MG63 (cell line): ENCODE measurements at regions not wholly inside any gene's neighbourhood (a gene's known extent, or its start where the extent isn't known, plus 50 kb on each side); places are given as distances from the start of the nearest gene placed in this dataset.

ENCODE experiments used
- DNase-seq: peaks from one replicate; pipeline ENCODE4 v3.0.0-alpha.2; 2020
- H3K27me3 ChIP-seq: fragments of 250-450 bp; sonication (Bioruptor Pico); 2 replicates; pipeline ENCODE4 v1.5.1; 2020; ENCODE audit warnings: mild to moderate bottlenecking, moderate library complexity
- H3K36me3 ChIP-seq: fragments of 250-450 bp; sonication (Bioruptor Pico); 2 replicates; pipeline ENCODE4 v1.5.1; 2020; ENCODE audit warnings: mild to moderate bottlenecking, moderate library complexity
- H3K4me3 ChIP-seq: fragments of 250-450 bp; sonication (Bioruptor Pico); 2 replicates; pipeline ENCODE4 v1.5.1; 2020; ENCODE audit warnings: mild to moderate bottlenecking, moderate library complexity
- H3K9me3 ChIP-seq: fragments of 250-450 bp; sonication (Bioruptor Pico); 2 replicates; pipeline ENCODE4 v1.5.1; 2020; ENCODE audit warnings: mild to moderate bottlenecking, moderate library complexity

DNA sequence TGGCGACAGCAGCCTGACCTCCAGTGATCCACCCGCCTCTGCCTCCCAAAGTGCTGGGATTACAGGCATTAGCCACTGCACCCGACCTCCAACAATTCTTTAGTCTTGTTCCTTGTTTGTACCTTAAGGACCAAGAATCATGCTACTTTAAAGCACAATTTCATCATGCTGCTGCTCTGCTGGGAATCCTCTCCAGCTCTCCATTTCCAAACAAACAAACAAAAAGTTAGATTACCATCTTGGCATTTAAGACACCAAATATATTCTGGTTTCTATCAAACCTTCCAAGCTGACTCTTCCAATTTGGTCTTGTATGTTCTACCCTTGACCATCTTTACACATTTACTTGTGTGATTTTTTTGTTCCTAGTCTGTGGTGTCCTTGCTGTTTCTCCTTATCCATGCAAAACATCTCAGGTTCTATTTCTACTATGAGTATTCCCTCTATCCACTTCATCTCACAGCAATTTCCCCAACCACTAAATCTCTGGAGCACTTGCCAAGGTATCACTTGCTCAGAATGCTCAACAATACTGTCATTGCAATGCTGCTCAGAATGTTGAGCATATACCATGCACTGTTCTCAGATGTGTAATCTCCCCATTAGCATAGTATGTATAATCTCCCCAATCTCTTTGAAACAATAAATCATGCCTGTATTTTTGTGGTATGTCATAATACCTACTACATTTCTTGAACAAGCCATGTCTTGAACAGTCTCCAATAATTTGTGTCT lies 73.2 kb upstream of the GALNT5 start:
- Histone ChIP-seq H3K36me3 (no peaks in the 10 kb centered on the region), H3K9me3 (peaks cover 8% of the 10 kb centered on the region), H3K27me3 (no peaks in the 10 kb centered on the region), H3K4me3 (no peak overlapping the region)
- no peak for DNase-seq

DNA sequence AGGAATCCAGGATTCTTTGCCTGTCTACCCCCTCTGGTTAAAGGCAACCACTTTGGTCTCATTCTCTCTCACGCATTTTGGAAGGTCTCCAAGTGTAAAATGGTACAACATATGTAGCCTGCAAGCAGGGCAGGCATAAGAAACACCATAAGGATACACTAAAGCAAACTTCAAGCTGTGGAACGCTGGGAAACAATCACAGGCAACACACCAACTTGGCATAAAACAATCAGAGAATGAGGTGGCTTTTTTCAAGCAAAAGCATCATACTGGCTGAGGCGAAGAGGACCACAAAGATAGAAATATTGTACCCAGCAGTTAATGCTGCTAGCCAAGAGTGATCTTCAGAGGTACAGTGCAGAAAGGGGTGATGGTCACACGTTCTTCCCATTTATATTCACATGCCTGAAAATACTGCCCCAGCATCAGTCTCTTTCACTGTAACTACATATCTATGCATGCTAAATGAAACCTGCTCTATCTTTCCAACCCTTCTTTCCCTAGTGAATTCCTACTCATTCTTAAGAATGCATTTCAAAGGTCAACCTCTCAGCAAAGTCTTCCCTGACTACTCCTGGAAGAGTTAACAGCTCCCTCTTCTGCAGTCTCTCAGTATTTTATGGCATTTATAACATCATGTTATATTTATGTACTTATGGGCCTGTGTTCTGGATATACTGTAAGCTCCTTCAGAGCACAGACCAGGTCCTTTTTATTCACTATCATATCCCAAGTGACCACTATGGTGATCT lies 71.9 kb upstream of the GALNT5 start:
- H3K9me3 ChIP-seq: peaks cover 8% of the 10 kb centered on the region
- H3K36me3 ChIP-seq: no peaks in the 10 kb centered on the region
- DNase-seq: no peak
- H3K4me3 ChIP-seq: no peak overlapping the region
- H3K27me3 ChIP-seq: no peaks in the 10 kb centered on the region

DNA sequence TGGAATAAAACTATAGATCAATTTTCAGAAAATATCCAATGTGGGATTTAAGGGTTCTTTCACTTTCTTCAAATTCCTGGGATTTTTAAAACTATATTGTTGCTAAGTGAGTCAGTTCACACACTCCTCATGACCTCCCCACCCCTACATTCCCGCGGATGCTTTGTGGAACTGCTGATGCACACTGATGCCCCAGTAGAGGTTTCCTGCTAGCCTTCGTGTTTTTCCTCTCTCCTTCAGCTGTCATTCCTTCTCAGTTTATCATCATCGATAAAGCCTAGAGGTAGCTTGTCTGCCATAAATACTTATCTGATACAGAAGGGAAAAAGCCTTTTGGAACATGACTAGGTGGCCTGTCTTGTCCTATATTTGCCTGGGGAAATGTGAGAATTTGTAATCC lies 67.4 kb upstream of the GALNT5 start:
- no peak for DNase-seq
- H3K27me3 ChIP-seq: no peaks in the 10 kb centered on the region
- H3K36me3 ChIP-seq: no peaks in the 10 kb centered on the region
- H3K9me3 ChIP-seq: no peaks in the 10 kb centered on the region
- no peak overlapping the region for H3K4me3 ChIP-seq

DNA sequence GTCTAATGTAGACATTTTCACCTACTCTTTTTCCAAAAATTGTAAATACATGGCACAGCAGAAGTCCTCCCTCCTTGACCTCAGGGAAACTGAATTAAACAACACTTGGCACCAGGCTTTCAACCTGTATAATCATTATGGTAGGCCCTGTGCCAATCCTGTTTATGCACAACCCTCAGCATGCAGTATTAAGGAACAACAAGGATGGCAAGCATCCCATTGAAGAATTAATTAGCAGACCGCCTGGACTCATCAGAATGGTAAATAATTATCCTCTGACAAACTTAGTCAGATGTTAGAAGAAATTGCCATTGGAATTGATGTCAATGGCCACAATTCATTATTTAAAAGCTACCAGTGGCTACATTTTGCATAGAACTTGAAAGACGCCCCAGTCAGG lies 66.3 kb upstream of the GALNT5 start:
- Histone ChIP-seq H3K27me3 (no peaks in the 10 kb centered on the region), H3K4me3 (no peak overlapping the region), H3K9me3 (no peaks in the 10 kb centered on the region), H3K36me3 (no peaks in the 10 kb centered on the region)
- no peak for DNase-seq

DNA sequence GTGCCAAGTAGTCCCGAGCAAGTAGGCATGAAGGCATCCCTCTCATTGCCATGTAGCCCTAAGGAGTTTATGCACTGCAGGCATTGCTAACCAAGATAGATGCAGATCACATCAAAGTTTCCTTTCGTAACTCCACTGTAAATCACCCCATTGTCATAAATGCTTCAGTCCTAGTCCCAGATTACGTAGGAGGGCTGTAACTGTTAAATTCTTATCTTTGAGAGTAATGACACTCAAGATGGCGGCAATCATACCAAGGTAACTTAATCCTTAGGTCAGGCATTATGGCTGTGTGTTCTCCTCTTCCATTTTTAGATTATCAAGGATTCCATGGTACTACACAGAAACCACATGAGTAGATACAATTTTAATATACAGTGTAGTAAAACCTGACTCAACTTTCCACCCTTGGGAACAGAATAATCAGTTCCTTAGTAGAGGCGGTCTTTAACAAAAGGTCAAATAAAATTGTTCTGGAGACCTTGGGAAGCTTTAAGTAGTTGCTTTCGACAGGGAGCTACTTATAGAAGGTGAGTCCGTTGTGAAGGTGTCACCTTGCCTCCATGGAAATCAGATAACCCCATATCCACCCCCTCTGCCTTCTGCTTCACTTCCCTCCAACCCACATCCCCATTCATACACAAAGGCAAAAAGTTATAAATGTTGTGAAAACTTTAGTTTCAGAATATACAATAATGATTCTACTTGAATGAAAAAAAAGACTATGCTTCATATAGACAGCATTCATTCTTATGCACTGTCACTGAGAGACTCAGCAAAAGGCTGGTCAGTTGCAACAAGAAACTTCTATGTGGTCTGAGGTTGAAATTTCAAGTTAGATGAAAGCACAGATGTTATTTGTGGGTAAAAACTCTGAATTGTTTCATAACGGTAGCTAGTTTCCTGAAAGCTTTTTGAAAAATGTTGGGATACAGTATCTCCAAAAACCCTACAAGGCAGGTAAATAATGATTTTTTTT lies 64.8 kb upstream of the GALNT5 start:
- Histone ChIP-seq H3K4me3 (no peak overlapping the region), H3K36me3 (no peaks in the 10 kb centered on the region), H3K27me3 (no peaks in the 10 kb centered on the region), H3K9me3 (no peaks in the 10 kb centered on the region)
- no peak for DNase-seq

DNA sequence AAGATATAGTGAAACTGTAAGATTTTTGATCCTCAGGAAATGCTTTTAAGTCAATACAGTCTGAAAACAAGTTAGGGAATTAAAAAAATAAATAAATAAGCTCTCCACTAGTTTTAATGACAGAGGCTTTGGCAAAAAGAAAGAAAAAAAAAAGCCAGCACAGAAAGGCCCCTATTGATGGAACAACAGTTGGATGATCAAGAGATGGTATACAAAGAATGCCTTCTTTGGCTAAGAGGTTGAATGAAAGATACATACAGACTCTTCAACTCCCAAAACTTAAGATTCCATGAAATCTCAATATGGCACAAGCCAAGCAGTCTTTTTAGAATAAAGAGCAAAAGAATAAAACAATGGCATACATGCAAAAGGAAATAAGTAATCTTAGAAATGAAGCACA lies 64.0 kb upstream of the GALNT5 start:
- no peak for DNase-seq
- no peaks in the 10 kb centered on the region for H3K9me3 ChIP-seq
- H3K36me3 ChIP-seq: no peaks in the 10 kb centered on the region
- H3K27me3 ChIP-seq: no peaks in the 10 kb centered on the region
- no peak overlapping the region for H3K4me3 ChIP-seq

DNA sequence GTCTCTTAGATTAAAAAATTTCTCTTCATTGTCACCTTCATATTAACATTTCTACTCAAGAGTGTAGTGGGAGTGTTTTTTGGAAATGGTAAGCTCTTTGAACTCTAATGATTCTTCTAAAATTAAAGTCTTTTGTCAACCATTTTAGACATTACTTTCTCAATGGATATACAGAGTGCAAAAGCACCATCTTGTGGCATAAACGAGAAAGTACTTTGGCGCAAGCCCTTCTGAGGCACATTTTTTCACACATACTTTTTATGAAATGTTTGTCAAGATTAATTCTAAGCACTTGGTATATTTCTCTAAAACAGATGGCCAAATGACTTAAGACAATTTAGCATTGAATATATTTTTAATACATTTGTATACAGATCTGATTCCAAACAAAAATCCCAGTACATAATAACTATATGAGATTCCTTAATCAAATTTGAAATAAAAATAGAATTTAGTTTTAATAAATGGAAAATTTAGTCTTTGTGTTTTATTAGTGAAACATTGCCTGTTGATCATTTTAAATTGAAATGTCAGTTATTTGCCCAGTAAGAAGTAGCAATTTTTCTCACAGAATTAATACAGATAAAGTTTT lies 63.3 kb upstream of the GALNT5 start:
- Histone ChIP-seq H3K36me3 (no peaks in the 10 kb centered on the region), H3K9me3 (no peaks in the 10 kb centered on the region), H3K27me3 (no peaks in the 10 kb centered on the region), H3K4me3 (no peak overlapping the region)
- peak; percentile 4 for DNase-seq

DNA sequence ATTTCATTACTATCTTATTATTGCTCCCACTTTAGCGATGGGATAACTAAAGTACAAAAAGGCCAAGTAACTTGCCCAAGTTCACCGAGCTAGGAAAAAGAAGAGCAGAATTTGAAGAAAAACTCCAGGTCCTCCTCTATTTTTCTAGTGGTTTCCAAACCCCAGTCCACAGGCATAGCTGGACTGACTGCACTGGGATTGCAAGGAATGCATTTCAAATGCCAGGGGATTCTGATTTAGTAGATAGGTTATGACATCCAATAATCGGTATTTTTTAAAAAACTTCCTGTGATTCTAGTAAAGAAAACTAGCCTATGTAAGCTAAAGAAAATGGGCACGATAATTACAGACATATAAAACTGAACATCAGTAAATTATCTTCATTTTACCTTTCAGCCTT lies 62.7 kb upstream of the GALNT5 start:
- H3K36me3 ChIP-seq: no peaks in the 10 kb centered on the region
- no peak for DNase-seq
- H3K9me3 ChIP-seq: no peaks in the 10 kb centered on the region
- no peaks in the 10 kb centered on the region for H3K27me3 ChIP-seq
- H3K4me3 ChIP-seq: no peak overlapping the region

DNA sequence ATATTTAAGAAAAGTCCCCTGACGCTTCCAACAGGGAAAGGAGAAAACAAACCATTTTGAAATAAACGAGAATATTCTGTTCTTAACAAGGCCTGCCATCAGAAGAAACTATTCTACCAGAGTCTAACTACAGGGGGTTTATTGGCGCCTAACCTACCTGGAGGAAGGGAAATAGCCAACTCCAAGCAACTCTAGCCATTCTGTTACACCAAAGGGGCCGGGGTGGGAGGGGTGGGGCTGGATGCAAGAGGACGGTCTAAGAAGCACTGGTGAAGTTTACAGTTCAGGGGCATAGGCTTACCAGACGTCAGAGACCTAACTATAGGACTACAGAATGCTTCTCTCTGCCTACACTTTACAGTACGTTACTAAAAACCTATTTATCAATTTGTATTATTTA lies 60.5 kb upstream of the GALNT5 start:
- H3K4me3 ChIP-seq: no peak overlapping the region

DNA sequence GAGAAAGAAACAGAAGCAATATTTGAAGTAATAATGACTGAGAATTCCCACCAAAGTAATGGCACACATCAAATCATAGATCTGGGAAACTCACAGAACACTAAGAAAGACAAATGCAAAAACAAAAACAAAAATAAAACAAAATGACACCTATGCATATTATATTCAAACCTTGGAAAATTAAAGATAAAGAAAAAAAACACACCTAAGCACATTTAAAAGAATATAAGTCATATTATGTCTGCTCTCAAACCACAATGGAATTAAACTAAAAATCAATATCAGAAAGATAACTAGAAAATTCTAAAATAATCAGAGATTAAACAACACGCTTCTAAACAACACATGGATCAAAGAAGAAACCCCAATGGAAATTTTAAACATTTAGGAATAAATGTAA lies 59.7 kb upstream of the GALNT5 start:
- H3K36me3 ChIP-seq: no peaks in the 10 kb centered on the region
- DNase-seq: no peak
- H3K4me3 ChIP-seq: no peak overlapping the region
- peaks cover 2% of the 10 kb centered on the region; the same call in 1 of the 2 replicates for H3K9me3 ChIP-seq
- no peaks in the 10 kb centered on the region for H3K27me3 ChIP-seq

More for the DNA sequence above, 60.5 kb upstream of the GALNT5 start:
- Histone ChIP-seq H3K27me3 (no peaks in the 10 kb centered on the region), H3K36me3 (no peaks in the 10 kb centered on the region), H3K9me3 (peaks cover 2% of the 10 kb centered on the region; the same call in 1 of the 2 replicates)
- DNase-seq: no peak

DNA sequence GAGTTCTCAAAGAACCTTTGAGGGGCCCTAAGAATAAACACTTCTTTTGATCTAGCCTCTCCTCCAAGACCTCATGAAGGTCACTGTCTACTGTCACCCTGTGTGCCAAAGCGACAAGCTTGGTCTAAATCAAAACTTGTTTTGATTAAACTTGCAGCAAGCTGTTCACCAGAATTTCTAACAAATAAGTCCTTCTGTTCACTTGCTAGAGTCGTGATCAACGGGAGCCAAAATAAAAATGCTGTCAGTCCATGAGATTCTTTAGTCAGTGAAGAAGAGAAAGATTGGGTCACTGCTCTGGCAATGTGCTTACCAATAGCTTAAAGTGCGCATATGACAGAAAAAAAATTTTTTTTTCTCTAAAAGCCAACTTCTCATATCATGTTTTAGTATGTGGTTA lies 53.9 kb upstream of the GALNT5 start:
- Histone ChIP-seq H3K4me3 (no peak overlapping the region), H3K27me3 (no peaks in the 10 kb centered on the region), H3K36me3 (no peaks in the 10 kb centered on the region), H3K9me3 (peaks cover 4% of the 10 kb centered on the region)
- DNase-seq: no peak

DNA sequence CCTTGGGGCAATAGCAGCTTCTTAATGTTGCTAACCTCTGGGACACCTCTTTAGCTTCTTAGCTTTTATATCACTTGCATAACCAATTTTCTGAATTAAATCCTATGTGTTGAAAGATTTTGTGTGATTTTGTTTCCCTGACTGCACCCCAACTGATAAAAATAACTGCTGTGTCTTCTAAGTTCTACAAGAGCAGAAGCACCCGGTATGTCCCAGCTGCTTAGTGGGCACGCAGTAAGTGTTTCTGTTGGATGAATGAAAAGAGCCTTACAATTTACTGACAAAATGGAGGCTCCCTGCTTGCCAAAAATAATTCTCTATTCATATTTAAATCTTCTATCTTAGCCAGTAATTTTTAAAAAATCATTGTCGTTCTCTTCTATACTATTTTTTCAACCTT lies 53.1 kb upstream of the GALNT5 start:
- no peaks in the 10 kb centered on the region for H3K27me3 ChIP-seq
- H3K4me3 ChIP-seq: no peak overlapping the region

DNA sequence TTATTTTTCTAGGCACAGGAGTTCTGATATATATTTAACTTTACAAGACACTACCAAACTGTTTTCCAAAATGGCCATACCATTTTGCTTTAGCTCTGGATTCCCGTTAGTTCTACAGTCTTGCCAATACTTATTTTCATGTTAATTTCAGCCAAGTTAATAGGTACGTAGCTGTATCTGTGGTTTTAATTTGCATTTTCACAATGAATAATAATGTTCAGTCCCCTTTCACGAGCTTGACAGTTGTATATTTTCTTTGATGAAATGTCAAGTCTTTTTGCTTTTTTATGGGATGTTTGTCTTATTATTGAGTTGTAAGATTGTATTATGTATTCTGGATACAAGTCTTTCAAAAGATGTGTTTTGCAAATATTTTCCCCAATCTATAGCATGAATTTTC lies 50.6 kb upstream of the GALNT5 start:
- no peak overlapping the region for H3K4me3 ChIP-seq
- H3K9me3 ChIP-seq: peaks cover 9% of the 10 kb centered on the region
- no peaks in the 10 kb centered on the region for H3K27me3 ChIP-seq
- no peaks in the 10 kb centered on the region for H3K36me3 ChIP-seq
- DNase-seq: no peak

More for the DNA sequence above, 53.1 kb upstream of the GALNT5 start:
- Histone ChIP-seq H3K9me3 (peaks cover 10% of the 10 kb centered on the region), H3K36me3 (no peaks in the 10 kb centered on the region)
- no peak for DNase-seq
